ENCODE measurements at regions not wholly inside any gene's neighbourhood (a gene's known extent, or its start where the extent isn't known, plus 50 kb on each side); places are given as distances from the start of the nearest gene placed in this dataset.

DNA sequence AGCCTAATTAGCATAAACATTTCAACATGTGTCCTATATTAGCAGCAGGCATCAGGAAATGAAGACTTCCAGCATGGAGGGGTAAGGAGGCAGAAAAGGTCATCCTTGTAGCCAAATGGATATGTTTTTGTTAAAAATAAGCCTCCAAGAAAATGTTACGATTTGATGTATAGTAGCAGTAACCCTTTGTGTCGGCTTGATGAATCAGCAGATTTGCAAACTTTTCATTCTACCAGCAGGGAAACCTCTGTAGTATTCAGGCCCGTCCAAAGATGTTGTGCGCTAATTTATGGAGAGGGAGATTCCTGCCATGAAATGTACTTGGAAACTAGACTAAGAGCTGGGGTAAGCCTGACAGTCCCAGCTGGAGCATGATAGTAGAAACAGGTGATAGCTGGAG, 780.8 kb upstream of the KLHL29 start:
- TF ChIP-seq, protein P1, sequence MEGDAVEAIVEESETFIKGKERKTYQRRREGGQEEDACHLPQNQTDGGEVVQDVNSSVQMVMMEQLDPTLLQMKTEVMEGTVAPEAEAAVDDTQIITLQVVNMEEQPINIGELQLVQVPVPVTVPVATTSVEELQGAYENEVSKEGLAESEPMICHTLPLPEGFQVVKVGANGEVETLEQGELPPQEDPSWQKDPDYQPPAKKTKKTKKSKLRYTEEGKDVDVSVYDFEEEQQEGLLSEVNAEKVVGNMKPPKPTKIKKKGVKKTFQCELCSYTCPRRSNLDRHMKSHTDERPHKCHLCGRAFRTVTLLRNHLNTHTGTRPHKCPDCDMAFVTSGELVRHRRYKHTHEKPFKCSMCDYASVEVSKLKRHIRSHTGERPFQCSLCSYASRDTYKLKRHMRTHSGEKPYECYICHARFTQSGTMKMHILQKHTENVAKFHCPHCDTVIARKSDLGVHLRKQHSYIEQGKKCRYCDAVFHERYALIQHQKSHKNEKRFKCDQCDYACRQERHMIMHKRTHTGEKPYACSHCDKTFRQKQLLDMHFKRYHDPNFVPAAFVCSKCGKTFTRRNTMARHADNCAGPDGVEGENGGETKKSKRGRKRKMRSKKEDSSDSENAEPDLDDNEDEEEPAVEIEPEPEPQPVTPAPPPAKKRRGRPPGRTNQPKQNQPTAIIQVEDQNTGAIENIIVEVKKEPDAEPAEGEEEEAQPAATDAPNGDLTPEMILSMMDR (IDR thresholded peaks at IDR 0.05; ENCODE audit: insufficient read depth, low read length), result no peak
- H3K4me3 ChIP-seq (ENCODE audit: low read depth, low read length), result no peak overlapping the region
- DNase-seq (ENCODE audit: low read depth), result no peak

DNA sequence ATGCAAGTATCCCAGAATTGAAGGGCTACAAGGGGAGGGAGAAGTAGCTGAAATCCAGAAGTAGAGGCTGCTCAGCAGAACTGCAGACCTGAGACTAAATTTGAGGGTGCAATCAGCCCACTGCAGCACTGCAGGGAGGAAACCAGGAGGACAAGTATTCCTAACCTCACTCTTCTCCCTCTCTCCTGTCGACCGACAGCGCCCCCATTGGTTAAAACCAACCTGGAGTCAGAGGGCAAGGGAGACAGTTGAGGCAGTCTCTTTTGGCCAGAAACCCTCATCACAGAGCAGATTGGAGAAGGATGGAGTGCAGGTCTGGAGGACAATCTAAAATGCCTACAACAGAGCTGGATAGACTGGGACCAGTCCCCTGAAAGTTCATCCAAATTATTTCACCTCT, 768.9 kb upstream of the KLHL29 start:
- no peak for DNase-seq (ENCODE audit: low read depth)
- TF ChIP-seq, protein P1 (IDR thresholded peaks at IDR 0.05; ENCODE audit: insufficient read depth, low read length), result no peak
- no peak overlapping the region for H3K4me3 ChIP-seq (ENCODE audit: low read depth, low read length)

DNA sequence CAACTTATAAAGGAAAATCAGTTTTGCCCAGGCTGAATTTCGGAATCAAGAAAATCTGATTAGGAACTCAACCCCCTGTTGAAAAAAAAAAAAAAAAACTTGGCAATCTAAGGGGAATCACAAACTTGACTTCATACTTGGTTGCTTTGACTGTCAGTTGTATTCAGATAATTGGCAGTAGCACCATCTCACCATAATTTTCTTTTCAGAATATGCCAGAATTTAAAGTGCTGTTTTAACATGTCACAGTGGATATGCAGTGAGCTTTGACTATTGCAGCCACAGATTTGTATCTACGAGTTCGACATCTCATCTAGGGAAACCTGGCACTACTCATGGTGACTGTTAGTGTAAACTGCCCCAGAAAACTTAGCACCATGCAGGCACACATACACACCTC, 761.4 kb upstream of the KLHL29 start:
- H3K4me3 ChIP-seq (ENCODE audit: low read depth, low read length), result no peak overlapping the region
- TF ChIP-seq, protein P1 (IDR thresholded peaks at IDR 0.05; ENCODE audit: insufficient read depth, low read length), result no peak
- DNase-seq (ENCODE audit: low read depth), result no peak

DNA sequence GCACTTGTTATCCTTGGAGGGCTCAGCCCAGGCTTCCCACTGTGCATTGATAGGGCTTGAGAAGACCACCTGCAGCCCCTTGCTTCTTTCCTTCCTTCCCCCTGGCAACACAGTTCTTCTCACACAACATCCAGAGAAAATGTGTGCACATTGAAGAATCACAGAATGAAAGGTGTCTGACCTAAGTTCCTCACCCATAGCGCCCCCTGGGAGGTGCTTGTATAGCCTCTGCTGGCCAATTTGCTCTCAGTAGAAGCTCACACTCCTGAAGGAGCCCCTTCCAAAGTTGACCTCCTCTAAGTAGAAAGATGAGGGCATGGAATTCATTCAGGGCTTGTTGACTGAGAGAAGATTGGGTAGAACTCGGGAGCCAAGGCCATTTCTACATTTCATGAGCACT, 758.4 kb upstream of the KLHL29 start:
- no peak overlapping the region for H3K4me3 ChIP-seq (ENCODE audit: low read depth, low read length)
- no peak for DNase-seq (ENCODE audit: low read depth)
- TF ChIP-seq, protein P1 (IDR thresholded peaks at IDR 0.05; ENCODE audit: insufficient read depth, low read length), result no peak

DNA sequence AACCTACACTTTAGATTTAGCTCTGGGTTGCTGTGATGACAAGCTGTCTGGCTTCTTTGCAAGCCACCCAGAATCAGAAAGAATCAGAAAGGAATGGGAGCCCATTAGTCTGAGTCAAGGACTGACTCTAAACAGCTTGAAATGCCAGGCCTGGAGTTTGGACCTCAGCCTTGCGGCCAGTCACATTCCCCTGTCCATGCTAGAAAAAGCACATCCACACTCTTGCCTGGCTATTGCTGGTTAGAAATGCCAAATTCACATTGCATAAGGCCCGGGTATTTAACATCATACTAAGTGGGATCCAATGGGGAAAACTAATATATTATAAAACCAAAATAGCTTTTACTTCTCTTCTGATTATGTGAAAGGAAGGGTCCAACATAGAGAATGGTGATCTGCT, 756.8 kb upstream of the KLHL29 start:
- H3K4me3 ChIP-seq (ENCODE audit: low read depth, low read length), result no peak overlapping the region
- TF ChIP-seq, protein P1 (IDR thresholded peaks at IDR 0.05; ENCODE audit: insufficient read depth, low read length), result no peak
- no peak for DNase-seq (ENCODE audit: low read depth)

DNA sequence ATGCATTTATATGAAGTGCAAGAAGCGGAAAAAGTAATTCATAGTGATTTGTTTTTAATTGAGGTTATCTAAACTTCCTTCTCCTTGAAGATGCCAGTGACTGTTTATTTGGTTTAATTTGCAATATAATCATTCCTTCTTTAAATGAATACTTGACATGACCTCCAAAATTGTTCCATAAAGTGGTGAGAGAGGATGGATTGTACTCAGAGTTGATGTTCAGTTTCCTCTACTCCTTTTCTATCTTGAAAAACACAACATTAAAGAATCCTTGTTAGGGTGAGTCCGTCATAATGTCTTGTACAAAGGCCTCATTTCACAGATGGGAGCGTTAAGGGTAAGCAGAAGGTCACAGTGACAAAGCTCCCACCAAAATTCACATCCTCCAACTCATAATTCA, 756.1 kb upstream of the KLHL29 start:
- no peak for DNase-seq (ENCODE audit: low read depth)
- no peak overlapping the region for H3K4me3 ChIP-seq (ENCODE audit: low read depth, low read length)
- TF ChIP-seq, protein P1 (IDR thresholded peaks at IDR 0.05; ENCODE audit: insufficient read depth, low read length), result no peak

DNA sequence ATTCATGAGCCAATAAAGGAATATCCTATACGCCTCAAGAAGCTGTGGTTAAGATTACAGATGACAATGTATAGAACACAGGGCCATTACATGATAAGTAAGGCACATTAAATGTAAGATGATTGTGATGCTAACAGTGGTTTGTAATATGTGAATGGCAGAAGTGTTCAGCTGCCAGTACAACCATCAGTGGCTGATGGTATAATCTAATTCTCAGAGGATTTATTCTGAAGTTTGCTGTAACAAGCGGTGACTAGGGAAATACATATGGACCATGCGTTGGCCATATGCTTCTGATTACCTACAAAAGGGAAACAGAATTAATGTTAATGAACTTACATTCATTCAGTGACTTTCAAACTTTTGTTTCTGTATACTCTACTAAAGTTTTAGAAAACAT, 750.8 kb upstream of the KLHL29 start:
- DNase-seq (ENCODE audit: low read depth), result no peak
- TF ChIP-seq, protein P1 (IDR thresholded peaks at IDR 0.05; ENCODE audit: insufficient read depth, low read length), result no peak

More for the DNA sequence above, 750.8 kb upstream of the KLHL29 start:
- H3K4me3 ChIP-seq (ENCODE audit: low read depth, low read length), result no peak overlapping the region

All from fibroblast of the aortic adventitia (primary cell).